ENCODE measurements at regions not wholly inside any gene's neighbourhood (a gene's known extent, or its start where the extent isn't known, plus 50 kb on each side); places are given as distances from the start of the nearest gene placed in this dataset.

DNA sequence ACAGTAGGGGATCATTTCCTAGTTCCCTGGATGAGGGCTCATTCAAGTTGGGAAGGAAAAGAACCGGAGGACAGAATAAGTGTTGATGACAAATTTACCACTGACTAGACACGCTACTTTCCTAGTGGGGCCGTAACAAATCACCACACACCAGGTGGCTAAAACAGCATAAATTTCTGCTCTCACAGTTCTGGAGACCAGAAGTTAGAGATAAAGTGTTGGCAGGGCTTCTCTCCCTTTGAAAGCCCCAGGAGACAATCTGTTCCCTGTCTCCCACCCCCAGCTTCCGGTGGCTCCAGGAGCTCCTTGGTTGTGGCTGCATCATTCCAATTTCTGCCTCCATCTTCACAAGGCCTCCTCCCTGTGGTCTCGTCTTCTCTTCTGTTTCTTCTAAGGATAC is 65.4 kb upstream of the ARGLU1 start:
- TF ChIP-seq, protein P1, sequence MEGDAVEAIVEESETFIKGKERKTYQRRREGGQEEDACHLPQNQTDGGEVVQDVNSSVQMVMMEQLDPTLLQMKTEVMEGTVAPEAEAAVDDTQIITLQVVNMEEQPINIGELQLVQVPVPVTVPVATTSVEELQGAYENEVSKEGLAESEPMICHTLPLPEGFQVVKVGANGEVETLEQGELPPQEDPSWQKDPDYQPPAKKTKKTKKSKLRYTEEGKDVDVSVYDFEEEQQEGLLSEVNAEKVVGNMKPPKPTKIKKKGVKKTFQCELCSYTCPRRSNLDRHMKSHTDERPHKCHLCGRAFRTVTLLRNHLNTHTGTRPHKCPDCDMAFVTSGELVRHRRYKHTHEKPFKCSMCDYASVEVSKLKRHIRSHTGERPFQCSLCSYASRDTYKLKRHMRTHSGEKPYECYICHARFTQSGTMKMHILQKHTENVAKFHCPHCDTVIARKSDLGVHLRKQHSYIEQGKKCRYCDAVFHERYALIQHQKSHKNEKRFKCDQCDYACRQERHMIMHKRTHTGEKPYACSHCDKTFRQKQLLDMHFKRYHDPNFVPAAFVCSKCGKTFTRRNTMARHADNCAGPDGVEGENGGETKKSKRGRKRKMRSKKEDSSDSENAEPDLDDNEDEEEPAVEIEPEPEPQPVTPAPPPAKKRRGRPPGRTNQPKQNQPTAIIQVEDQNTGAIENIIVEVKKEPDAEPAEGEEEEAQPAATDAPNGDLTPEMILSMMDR (IDR thresholded peaks at IDR 0.05; ENCODE audit: low read depth, low read length, missing control alignments): no peak
- H3K4me3 ChIP-seq (replicated peaks; ENCODE audit: low read depth, low read length): no peak overlapping the region
- no peak for DNase-seq (ENCODE audit: extremely low read depth, low read depth)

DNA sequence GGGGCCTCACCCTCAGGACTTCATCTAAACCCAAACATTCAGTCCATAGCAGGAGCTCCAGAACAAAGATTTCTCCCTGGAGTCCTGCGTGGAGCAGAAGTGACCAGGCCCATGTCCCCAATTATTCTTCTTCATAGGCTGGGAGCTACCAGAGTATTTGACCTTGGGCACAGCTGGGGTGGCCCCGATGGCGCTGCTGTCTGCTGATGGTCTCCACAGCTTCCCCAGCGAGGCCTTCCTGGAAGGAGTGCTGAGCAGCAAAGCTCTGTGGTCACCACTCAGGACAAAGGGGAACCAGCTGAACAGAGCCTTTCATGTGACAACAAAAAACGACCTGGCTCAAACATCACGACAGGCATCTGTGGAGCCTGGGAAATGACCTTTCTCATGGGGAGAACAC is 62.7 kb upstream of the ARGLU1 start:
- H3K4me3 ChIP-seq (replicated peaks; ENCODE audit: low read depth, low read length): no peak overlapping the region
- DNase-seq (ENCODE audit: extremely low read depth, low read depth): no peak
- TF ChIP-seq, protein P1 (IDR thresholded peaks at IDR 0.05; ENCODE audit: low read depth, low read length, missing control alignments): no peak

DNA sequence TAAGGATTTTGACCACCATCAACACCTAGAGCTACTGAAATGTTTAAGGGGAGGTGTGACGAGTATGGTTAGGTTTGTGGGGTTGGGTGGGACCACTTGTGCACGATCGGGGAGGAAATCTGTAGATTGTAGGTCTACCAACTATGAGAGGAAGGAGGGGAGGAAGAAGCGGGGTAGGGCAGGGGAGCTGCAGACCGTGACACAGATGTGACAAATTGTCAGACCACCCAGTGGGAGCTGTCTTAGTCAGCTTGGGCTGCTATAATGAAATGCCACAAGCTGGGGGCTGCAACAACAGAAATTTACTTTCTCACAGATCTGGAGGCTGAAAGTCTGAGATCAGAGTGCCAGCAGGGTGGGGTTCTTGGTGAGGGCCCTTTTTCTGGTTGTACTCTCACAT is 62.2 kb upstream of the ARGLU1 start:
- no peak for DNase-seq (ENCODE audit: extremely low read depth, low read depth)
- TF ChIP-seq, protein P1 (IDR thresholded peaks at IDR 0.05; ENCODE audit: low read depth, low read length, missing control alignments): no peak

DNA sequence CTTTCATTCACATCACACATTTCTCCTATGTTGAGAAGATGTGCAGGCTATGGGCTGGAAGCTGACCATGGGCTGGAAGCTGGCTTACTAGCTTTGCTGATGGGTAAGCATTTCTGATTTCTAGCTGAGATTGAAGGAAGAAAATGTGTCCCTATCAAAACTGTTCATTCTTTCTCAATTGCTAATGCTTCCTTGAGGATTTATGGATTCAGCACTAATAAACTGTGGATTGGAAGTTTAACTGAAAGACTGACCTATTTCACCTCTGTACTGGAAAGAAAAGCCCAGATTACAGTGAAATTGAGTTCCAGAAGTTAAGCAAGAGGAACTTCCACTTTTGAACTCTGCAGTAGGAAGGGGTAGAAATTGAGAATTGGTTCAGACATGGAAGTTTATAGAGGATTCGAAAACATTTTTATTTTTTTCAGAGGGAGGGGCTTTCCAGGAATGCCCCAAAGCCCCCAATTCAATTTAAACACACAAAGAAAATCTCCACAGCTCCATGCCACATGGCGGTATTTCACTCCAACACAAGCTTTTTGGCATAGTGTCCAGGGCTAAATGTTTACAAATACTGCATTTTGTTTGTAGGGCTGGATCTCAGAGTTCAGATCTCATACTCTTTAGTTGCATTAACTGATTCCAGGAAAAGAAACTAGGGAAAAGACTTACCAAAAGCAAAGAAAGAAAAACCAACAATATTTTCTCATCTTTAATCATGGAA is 61.2 kb upstream of the ARGLU1 start:
- TF ChIP-seq, protein P1 (IDR thresholded peaks at IDR 0.05; ENCODE audit: low read depth, low read length, missing control alignments): no peak
- DNase-seq (ENCODE audit: extremely low read depth, low read depth): no peak
- no peak overlapping the region for H3K4me3 ChIP-seq (replicated peaks; ENCODE audit: low read depth, low read length)

More for the DNA sequence above, 62.2 kb upstream of the ARGLU1 start:
- H3K4me3 ChIP-seq (replicated peaks; ENCODE audit: low read depth, low read length): no peak overlapping the region

DNA sequence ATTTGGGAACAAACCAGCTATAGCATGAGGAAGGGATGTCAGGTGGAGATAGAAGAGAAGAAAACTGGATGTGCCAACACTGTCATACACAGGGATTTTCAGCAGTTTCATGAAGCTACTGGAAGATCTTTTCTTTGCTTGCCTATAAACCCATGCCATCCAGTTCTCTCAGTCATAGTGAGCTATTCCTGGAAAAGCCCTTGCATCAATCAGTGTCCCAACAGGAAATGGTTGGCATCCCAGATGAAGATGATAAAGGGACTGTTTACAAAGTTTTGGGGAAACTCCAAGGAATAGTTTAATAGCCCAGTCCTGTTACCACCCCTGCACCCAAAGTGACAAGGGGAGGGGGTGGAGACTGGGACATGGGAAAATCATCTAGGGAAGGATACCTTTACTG is 58.5 kb upstream of the ARGLU1 start:
- no peak for DNase-seq (ENCODE audit: extremely low read depth, low read depth)
- H3K4me3 ChIP-seq (replicated peaks; ENCODE audit: low read depth, low read length): no peak overlapping the region
- TF ChIP-seq, protein P1 (IDR thresholded peaks at IDR 0.05; ENCODE audit: low read depth, low read length, missing control alignments): no peak

DNA sequence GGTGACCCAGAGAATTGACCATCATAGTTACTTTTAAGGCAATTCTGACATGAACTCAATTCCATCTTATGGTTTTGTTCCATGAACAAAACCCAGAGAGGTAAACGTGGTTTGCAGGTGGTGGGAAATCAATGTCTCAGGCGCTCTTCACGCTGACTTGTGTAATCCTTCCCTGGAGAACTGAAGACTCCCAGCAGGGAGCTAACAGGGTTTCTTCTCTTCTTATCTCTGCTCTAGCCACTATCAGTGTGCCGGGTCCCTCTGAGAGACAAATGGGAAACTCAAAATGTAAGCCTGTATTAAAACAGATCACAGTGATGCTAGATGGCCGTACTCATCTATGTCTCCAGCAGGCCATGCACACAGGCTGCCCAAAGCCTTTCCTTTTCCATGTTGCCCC is 57.6 kb upstream of the ARGLU1 start:
- DNase-seq (ENCODE audit: extremely low read depth, low read depth): no peak
- H3K4me3 ChIP-seq (replicated peaks; ENCODE audit: low read depth, low read length): no peak overlapping the region
- TF ChIP-seq, protein P1 (IDR thresholded peaks at IDR 0.05; ENCODE audit: low read depth, low read length, missing control alignments): no peak
